ENCODE measurements at regions not wholly inside any gene's neighbourhood (a gene's known extent, or its start where the extent isn't known, plus 50 kb on each side); places are given as distances from the start of the nearest gene placed in this dataset.

GRCh38 chr16:66294507-66294906 is 72.0 kb upstream of the CDH5 start:
- TF ChIP-seq, protein P1, sequence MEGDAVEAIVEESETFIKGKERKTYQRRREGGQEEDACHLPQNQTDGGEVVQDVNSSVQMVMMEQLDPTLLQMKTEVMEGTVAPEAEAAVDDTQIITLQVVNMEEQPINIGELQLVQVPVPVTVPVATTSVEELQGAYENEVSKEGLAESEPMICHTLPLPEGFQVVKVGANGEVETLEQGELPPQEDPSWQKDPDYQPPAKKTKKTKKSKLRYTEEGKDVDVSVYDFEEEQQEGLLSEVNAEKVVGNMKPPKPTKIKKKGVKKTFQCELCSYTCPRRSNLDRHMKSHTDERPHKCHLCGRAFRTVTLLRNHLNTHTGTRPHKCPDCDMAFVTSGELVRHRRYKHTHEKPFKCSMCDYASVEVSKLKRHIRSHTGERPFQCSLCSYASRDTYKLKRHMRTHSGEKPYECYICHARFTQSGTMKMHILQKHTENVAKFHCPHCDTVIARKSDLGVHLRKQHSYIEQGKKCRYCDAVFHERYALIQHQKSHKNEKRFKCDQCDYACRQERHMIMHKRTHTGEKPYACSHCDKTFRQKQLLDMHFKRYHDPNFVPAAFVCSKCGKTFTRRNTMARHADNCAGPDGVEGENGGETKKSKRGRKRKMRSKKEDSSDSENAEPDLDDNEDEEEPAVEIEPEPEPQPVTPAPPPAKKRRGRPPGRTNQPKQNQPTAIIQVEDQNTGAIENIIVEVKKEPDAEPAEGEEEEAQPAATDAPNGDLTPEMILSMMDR (conservative IDR thresholded peaks at IDR 0.05 in 1 of 2, IDR thresholded peaks at IDR 0.05 in 1 of 2; ENCODE audit: low read depth in 1 of 2, low read length in 2 of 2), result no peak
- TF ChIP-seq EZH2 (IDR thresholded peaks at IDR 0.05; ENCODE audit: low read length, missing control alignments), result no peak
- no peak overlapping the region for H3K4me3 ChIP-seq (replicated peaks in 1 of 4; ENCODE audit: control extremely low read depth in 1 of 4, insufficient read depth in 1 of 4, low read depth in 3 of 4, low read length in 4 of 4)
- H3K36me3 ChIP-seq (ENCODE audit: control insufficient read depth, insufficient read depth, low read length), result no peaks in the 10 kb centered on the region
- peaks cover 11% of the 10 kb centered on the region for H3K27me3 ChIP-seq (ENCODE audit: control insufficient read depth, insufficient read depth, low read length)
- H3K79me2 ChIP-seq (ENCODE audit: control insufficient read depth, insufficient read depth, low read length), result no peaks in the 10 kb centered on the region
- H2AFZ ChIP-seq (ENCODE audit: low read length), result no peak overlapping the region
- no peaks in the 10 kb centered on the region for H3K9me3 ChIP-seq (ENCODE audit: control insufficient read depth, insufficient read depth, low read depth, low read length)
- H3K4me2 ChIP-seq (ENCODE audit: extremely low read depth, insufficient read depth, low read length), result no peak overlapping the region
- H3K27ac ChIP-seq (ENCODE audit: insufficient read depth, low read length), result no peak overlapping the region
- no peak overlapping the region for H3K9ac ChIP-seq (ENCODE audit: insufficient read depth, low read length)
- no peaks in the 10 kb centered on the region for H3K4me1 ChIP-seq (ENCODE audit: control insufficient read depth, extremely low read depth, insufficient read depth, low read length)
- no peaks in the 10 kb centered on the region for H4K20me1 ChIP-seq (ENCODE audit: control insufficient read depth, extremely low read depth, insufficient read depth, low read length)
- DNase-seq (ENCODE audit: low read depth in 2 of 2), result no peak

GRCh38 chr16:66293932-66294331 is 72.6 kb upstream of the CDH5 start:
- H3K36me3 ChIP-seq (ENCODE audit: control insufficient read depth, insufficient read depth, low read length), result no peaks in the 10 kb centered on the region

DNA sequence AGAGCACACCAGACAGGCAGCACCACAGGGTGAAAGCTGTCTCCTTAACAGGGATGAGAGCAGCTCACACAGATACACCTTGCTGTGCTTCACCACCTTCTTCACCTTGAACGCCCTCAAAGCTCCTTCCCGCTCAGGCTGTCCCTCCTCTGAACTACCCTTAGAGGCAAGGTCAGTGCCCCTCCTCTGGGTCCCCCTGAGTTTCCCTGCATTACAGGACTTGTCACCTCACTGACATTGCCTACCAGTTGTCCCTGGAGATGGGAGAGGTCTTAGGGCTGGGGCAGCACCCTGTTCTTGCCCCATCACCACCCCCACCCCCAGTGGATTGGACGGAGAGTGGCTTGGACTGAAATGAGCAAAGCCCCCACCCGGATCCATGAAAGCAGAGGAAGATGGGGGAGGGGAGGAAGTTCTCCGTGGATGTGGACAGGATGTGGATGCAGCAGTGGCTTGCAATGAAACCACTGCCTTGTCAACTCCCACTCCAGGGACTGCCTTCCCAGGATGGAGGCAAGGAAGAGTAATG is 73.2 kb upstream of the CDH5 start:
- no peak overlapping the region for H2AFZ ChIP-seq (ENCODE audit: low read length)
- no peak for DNase-seq (ENCODE audit: low read depth in 2 of 2)

More at GRCh38 chr16:66293932-66294331, 72.6 kb upstream of the CDH5 start:
- no peak for DNase-seq (ENCODE audit: low read depth in 2 of 2)
- no peak overlapping the region for H2AFZ ChIP-seq (ENCODE audit: low read length)
- H3K9ac ChIP-seq (ENCODE audit: insufficient read depth, low read length), result no peak overlapping the region
- no peak for TF ChIP-seq EZH2 (IDR thresholded peaks at IDR 0.05; ENCODE audit: low read length, missing control alignments)
- TF ChIP-seq, protein P1 (conservative IDR thresholded peaks at IDR 0.05 in 1 of 2, IDR thresholded peaks at IDR 0.05 in 1 of 2; ENCODE audit: low read depth in 1 of 2, low read length in 2 of 2), result no peak
- H3K79me2 ChIP-seq (ENCODE audit: control insufficient read depth, insufficient read depth, low read length), result no peaks in the 10 kb centered on the region
- H3K4me3 ChIP-seq (replicated peaks in 1 of 4; ENCODE audit: control extremely low read depth in 1 of 4, insufficient read depth in 1 of 4, low read depth in 3 of 4, low read length in 4 of 4), result no peak overlapping the region
- no peaks in the 10 kb centered on the region for H4K20me1 ChIP-seq (ENCODE audit: control insufficient read depth, extremely low read depth, insufficient read depth, low read length)
- H3K4me2 ChIP-seq (ENCODE audit: extremely low read depth, insufficient read depth, low read length), result no peak overlapping the region
- no peaks in the 10 kb centered on the region for H3K9me3 ChIP-seq (ENCODE audit: control insufficient read depth, insufficient read depth, low read depth, low read length)
- no peaks in the 10 kb centered on the region for H3K4me1 ChIP-seq (ENCODE audit: control insufficient read depth, extremely low read depth, insufficient read depth, low read length)
- H3K27me3 ChIP-seq (ENCODE audit: control insufficient read depth, insufficient read depth, low read length), result peaks cover 11% of the 10 kb centered on the region
- no peak overlapping the region for H3K27ac ChIP-seq (ENCODE audit: insufficient read depth, low read length)

More for the DNA sequence above, 73.2 kb upstream of the CDH5 start:
- TF ChIP-seq EZH2 (IDR thresholded peaks at IDR 0.05; ENCODE audit: low read length, missing control alignments), result no peak
- TF ChIP-seq, protein P1 (conservative IDR thresholded peaks at IDR 0.05 in 1 of 2, IDR thresholded peaks at IDR 0.05 in 1 of 2; ENCODE audit: low read depth in 1 of 2, low read length in 2 of 2), result no peak
- Histone ChIP-seq H3K9ac (ENCODE audit: insufficient read depth, low read length) (no peak overlapping the region), H3K4me1 (ENCODE audit: control insufficient read depth, extremely low read depth, insufficient read depth, low read length) (no peaks in the 10 kb centered on the region), H3K9me3 (ENCODE audit: control insufficient read depth, insufficient read depth, low read depth, low read length) (no peaks in the 10 kb centered on the region), H3K79me2 (ENCODE audit: control insufficient read depth, insufficient read depth, low read length) (no peaks in the 10 kb centered on the region), H3K27ac (ENCODE audit: insufficient read depth, low read length) (no peak overlapping the region), H4K20me1 (ENCODE audit: control insufficient read depth, extremely low read depth, insufficient read depth, low read length) (no peaks in the 10 kb centered on the region), H3K4me2 (ENCODE audit: extremely low read depth, insufficient read depth, low read length) (no peak overlapping the region), H3K27me3 (ENCODE audit: control insufficient read depth, insufficient read depth, low read length) (peaks cover 11% of the 10 kb centered on the region), H3K4me3 (replicated peaks in 1 of 4; ENCODE audit: control extremely low read depth in 1 of 4, insufficient read depth in 1 of 4, low read depth in 3 of 4, low read length in 4 of 4) (no peak overlapping the region), H3K36me3 (ENCODE audit: control insufficient read depth, insufficient read depth, low read length) (no peaks in the 10 kb centered on the region)
